ENCODE measurements at regions not wholly inside any gene's neighbourhood (a gene's known extent, or its start where the extent isn't known, plus 50 kb on each side); places are given as distances from the start of the nearest gene placed in this dataset.

DNA sequence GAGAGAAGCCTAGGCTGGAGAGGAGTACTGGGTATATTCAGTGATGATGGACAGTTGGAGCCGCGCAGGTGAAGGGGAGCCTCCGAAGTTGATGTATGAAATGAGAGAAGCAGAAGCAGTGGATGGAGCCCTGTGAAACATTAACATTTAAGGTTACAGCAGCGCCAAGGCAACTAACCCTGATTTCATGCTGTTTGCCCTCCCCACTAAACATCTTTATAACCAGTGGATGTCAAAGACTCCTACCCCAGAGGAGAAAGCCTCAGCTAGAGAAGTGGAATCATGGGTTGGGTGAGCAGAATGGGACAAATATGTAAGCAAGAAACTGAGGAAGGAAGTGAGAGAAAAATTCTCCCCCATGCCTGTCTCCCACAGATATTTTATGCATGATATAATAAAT is 92.0 kb upstream of the NMNAT3 start:
- H3K27ac ChIP-seq (replicated peaks), result no peak overlapping the region
- no peaks in the 10 kb centered on the region for H3K27me3 ChIP-seq (ENCODE audit: insufficient read depth, poor library complexity, severe bottlenecking)
- H3K4me3 ChIP-seq (replicated peaks; ENCODE audit: insufficient read depth, low read length), result no peak overlapping the region
- DNase-seq (ENCODE audit: low read depth in 1 of 2, low spot score in 1 of 2), result no peak
- TF ChIP-seq GABPA (IDR thresholded peaks at IDR 0.05; ENCODE audit: low read depth), result no peak
- no peak for TF ChIP-seq POLR2AphosphoS5 (IDR thresholded peaks at IDR 0.05; ENCODE audit: low read depth)
- TF ChIP-seq SPI1 (IDR thresholded peaks at IDR 0.05; ENCODE audit: borderline replicate concordance, low read depth), result no peak
- TF ChIP-seq, protein P1, sequence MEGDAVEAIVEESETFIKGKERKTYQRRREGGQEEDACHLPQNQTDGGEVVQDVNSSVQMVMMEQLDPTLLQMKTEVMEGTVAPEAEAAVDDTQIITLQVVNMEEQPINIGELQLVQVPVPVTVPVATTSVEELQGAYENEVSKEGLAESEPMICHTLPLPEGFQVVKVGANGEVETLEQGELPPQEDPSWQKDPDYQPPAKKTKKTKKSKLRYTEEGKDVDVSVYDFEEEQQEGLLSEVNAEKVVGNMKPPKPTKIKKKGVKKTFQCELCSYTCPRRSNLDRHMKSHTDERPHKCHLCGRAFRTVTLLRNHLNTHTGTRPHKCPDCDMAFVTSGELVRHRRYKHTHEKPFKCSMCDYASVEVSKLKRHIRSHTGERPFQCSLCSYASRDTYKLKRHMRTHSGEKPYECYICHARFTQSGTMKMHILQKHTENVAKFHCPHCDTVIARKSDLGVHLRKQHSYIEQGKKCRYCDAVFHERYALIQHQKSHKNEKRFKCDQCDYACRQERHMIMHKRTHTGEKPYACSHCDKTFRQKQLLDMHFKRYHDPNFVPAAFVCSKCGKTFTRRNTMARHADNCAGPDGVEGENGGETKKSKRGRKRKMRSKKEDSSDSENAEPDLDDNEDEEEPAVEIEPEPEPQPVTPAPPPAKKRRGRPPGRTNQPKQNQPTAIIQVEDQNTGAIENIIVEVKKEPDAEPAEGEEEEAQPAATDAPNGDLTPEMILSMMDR (IDR thresholded peaks at IDR 0.05; ENCODE audit: insufficient read depth, low read length), result no peak

DNA sequence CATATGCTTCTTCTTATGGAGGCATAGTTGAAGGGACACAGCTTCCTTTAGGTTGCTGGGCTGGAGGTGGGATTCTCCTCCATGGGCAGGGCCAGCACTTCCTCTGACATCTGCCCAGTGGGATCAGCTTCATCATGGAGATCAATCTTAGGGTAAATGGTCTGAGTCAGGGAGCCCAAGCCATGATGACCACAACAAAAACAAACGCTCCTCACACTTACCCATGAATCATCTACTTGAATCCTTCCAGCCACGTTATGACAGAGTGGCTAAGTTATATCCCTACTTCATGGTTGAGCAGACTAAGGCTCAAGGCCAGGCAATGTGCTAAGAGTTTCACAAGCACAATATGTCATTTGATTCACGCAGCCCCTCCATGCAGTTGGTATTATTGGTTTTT is 87.2 kb upstream of the NMNAT3 start:
- Histone ChIP-seq H3K4me3 (replicated peaks; ENCODE audit: insufficient read depth, low read length) (no peak overlapping the region), H3K27me3 (ENCODE audit: insufficient read depth, poor library complexity, severe bottlenecking) (no peaks in the 10 kb centered on the region), H3K27ac (replicated peaks) (no peak overlapping the region)
- TF ChIP-seq, protein P2, sequence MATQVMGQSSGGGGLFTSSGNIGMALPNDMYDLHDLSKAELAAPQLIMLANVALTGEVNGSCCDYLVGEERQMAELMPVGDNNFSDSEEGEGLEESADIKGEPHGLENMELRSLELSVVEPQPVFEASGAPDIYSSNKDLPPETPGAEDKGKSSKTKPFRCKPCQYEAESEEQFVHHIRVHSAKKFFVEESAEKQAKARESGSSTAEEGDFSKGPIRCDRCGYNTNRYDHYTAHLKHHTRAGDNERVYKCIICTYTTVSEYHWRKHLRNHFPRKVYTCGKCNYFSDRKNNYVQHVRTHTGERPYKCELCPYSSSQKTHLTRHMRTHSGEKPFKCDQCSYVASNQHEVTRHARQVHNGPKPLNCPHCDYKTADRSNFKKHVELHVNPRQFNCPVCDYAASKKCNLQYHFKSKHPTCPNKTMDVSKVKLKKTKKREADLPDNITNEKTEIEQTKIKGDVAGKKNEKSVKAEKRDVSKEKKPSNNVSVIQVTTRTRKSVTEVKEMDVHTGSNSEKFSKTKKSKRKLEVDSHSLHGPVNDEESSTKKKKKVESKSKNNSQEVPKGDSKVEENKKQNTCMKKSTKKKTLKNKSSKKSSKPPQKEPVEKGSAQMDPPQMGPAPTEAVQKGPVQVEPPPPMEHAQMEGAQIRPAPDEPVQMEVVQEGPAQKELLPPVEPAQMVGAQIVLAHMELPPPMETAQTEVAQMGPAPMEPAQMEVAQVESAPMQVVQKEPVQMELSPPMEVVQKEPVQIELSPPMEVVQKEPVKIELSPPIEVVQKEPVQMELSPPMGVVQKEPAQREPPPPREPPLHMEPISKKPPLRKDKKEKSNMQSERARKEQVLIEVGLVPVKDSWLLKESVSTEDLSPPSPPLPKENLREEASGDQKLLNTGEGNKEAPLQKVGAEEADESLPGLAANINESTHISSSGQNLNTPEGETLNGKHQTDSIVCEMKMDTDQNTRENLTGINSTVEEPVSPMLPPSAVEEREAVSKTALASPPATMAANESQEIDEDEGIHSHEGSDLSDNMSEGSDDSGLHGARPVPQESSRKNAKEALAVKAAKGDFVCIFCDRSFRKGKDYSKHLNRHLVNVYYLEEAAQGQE (IDR thresholded peaks at IDR 0.05; ENCODE audit: insufficient replicate concordance, low read depth), result no peak
- TF ChIP-seq SPI1 (IDR thresholded peaks at IDR 0.05; ENCODE audit: borderline replicate concordance, low read depth), result no peak
- TF ChIP-seq, protein P1 (IDR thresholded peaks at IDR 0.05; ENCODE audit: insufficient read depth, low read length), result no peak
- no peak for TF ChIP-seq GABPA (IDR thresholded peaks at IDR 0.05; ENCODE audit: low read depth)
- no peak for TF ChIP-seq POLR2AphosphoS5 (IDR thresholded peaks at IDR 0.05; ENCODE audit: low read depth)
- no peak for DNase-seq (ENCODE audit: low read depth in 1 of 2, low spot score in 1 of 2)

DNA sequence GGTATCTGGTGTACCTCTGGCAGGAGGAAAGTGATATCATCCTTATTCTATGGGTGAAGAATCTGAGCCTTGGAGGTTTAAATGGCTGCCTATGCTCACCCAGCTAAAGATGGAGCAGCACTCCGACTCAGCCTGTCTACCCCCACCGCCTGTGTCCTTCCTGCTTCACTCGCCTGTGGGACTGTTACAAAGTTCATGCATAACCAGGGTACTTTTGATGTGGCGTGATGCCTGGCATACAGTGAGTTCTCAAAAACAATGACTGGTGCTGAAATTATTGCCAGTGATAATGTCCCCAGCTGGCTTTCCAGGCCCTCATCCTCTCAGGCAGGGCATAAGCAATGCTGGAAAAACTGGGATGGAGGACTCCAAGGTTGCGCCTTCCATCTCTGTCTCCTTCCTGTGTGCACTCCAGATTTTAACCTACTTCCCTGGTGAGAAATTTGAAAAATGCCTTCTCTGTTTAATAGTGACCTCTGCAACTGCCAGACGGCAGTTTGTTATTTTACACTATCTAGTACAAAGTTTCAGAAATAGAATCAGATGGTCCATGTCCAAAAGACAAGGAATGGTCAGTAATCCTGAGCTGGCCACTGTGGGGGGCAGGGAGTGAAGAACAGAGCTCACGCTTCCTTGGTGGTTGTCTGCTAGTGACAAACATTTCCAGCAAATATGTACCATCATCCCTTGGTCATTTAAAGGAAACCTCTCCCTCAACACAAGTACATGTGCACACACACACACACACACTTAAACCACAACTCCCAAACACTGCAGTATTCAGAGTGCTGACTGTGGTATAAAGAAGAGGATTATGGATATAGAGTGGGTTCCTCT is 86.5 kb upstream of the NMNAT3 start:
- Histone ChIP-seq H3K27ac (replicated peaks) (no peak overlapping the region), H3K4me3 (replicated peaks; ENCODE audit: insufficient read depth, low read length) (no peak overlapping the region), H3K27me3 (ENCODE audit: insufficient read depth, poor library complexity, severe bottlenecking) (no peaks in the 10 kb centered on the region)
- TF ChIP-seq SPI1 (IDR thresholded peaks at IDR 0.05; ENCODE audit: borderline replicate concordance, low read depth), result no peak
- TF ChIP-seq, protein P1 (IDR thresholded peaks at IDR 0.05; ENCODE audit: insufficient read depth, low read length), result no peak
- TF ChIP-seq, protein P2 (IDR thresholded peaks at IDR 0.05; ENCODE audit: insufficient replicate concordance, low read depth), result no peak
- TF ChIP-seq POLR2AphosphoS5 (IDR thresholded peaks at IDR 0.05; ENCODE audit: low read depth), result no peak
- no peak for DNase-seq (ENCODE audit: low read depth in 1 of 2, low spot score in 1 of 2)

All from HL-60 (cell line).